Activated CD4-positive, alpha-beta T cell treated with anti-CD3 and anti-CD28 coated beads, Interleukin-2, amount 50 U/mL, for 24 hours (primary cell): ENCODE measurements at regions not wholly inside any gene's neighbourhood (a gene's known extent, or its start where the extent isn't known, plus 50 kb on each side); places are given as distances from the start of the nearest gene placed in this dataset.
A peak's percentile ranks its signal among the peaks of the same experiment; 100 is the strongest.

Experiments
- DNase-seq, 2 donors: peaks; one replicate each; pipeline ENCODE4 v3.0.0-alpha.2; 2020; ENCODE audit warnings: low read depth in 1 of 2, low spot score in 1 of 2

GRCh38 chr5:82809420-82810143 is 267.6 kb downstream of the TMEM167A start:
- no peak for DNase-seq

GRCh38 chr5:82808960-82809359 is 268.2 kb downstream of the TMEM167A start:
- no peak for DNase-seq

- no peak for DNase-seq
These were observed 270.2 kb downstream of the TMEM167A start for GRCh38 chr5:82807021-82807420.

GRCh38 chr5:82806513-82806912 is 270.7 kb downstream of the TMEM167A start:
- DNase-seq, result no peak

GRCh38 chr5:82804155-82804690 is 273.0 kb downstream of the TMEM167A start:
- DNase-seq, result no peak

GRCh38 chr5:82802954-82803353 is 274.2 kb downstream of the TMEM167A start:
- DNase-seq, result no peak

- no peak for DNase-seq
These were observed 276.4 kb downstream of the TMEM167A start for GRCh38 chr5:82800826-82801225.

- DNase-seq, result no peak
These were observed 277.7 kb downstream of the TMEM167A start for GRCh38 chr5:82799361-82800077.

- no peak for DNase-seq
These were observed 278.5 kb downstream of the TMEM167A start for GRCh38 chr5:82798676-82799075.

GRCh38 chr5:82796643-82797416 is 280.4 kb downstream of the TMEM167A start:
- no peak for DNase-seq

- no peak for DNase-seq
These were observed 282.3 kb downstream of the TMEM167A start for GRCh38 chr5:82794876-82795275.

- peak in 1 of 2 donors; percentile 27 for DNase-seq
These were observed 283.3 kb downstream of the TMEM167A start for GRCh38 chr5:82793808-82794419.

GRCh38 chr5:82792096-82792495 is 285.1 kb downstream of the TMEM167A start:
- no peak for DNase-seq

GRCh38 chr5:82789095-82789494 is 288.1 kb downstream of the TMEM167A start:
- DNase-seq, result no peak

GRCh38 chr5:82786748-82787147 is 290.4 kb downstream of the TMEM167A start:
- DNase-seq, result no peak

GRCh38 chr5:82785882-82786509 is 291.2 kb downstream of the TMEM167A start:
- no peak for DNase-seq

GRCh38 chr5:82785456-82785855 is 291.7 kb downstream of the TMEM167A start:
- DNase-seq, result no peak

GRCh38 chr5:82784521-82784920 is 292.7 kb downstream of the TMEM167A start:
- DNase-seq, result no peak

- DNase-seq, result no peak
These were observed 300.1 kb downstream of the TMEM167A start for GRCh38 chr5:82777106-82777505.

- DNase-seq, result no peak
These were observed 304.9 kb downstream of the TMEM167A start for GRCh38 chr5:82772281-82772680.

- no peak for DNase-seq
These were observed 311.0 kb downstream of the TMEM167A start for GRCh38 chr5:82766206-82766605.
